ENCODE measurements at regions not wholly inside any gene's neighbourhood (a gene's known extent, or its start where the extent isn't known, plus 50 kb on each side); places are given as distances from the start of the nearest gene placed in this dataset.

DNA sequence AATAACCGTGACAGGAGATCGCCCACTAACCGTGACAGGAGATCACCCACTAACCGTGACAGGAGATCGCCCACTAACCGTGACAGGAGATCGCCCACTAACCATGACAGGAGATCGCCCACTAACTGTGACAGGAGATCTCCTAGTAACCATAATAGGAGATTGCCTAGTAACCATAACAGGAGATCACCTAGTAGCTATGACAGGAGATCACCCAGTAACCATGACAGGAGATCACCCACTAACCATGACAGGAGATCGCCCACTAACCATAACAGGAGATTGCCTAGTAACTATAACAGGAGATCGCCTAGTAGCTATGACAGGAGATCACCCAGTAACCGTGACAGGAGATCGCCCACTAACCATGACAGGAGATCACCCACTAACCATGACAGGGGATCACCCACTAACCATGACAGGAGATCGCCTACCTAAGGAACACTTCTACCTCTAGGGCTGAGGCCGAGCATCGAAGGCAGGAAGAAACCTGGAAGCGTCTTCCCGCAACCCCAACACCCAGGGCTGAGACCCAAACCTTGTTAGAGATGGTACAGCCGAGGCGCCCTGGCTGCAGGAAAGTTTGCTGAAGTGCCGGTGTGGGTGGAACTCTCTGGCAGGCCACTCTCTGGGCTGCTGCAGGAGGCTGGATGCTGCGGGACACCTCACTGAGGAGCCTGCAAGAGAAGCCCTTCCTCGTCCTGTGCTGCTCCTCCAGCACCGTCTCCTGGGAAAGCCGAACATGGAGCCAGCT is 67.5 kb upstream of the THY1 start:
- no peak overlapping the region for H3K4me3 Mint-ChIP-seq
- Histone ChIP-seq H3K27ac (ENCODE audit: low read depth in 1 of 2, low read length in 2 of 2) (no peak overlapping the region), H2AFZ (ENCODE audit: insufficient read depth, low read depth, low read length, poor library complexity, severe bottlenecking) (no peak overlapping the region), H3K9me3 (replicated peaks in 1 of 2; ENCODE audit: control insufficient read depth in 1 of 2, insufficient read depth in 1 of 2, low read length in 2 of 2) (no peaks in the 10 kb centered on the region), H3K4me2 (replicated peaks; ENCODE audit: extremely low read depth, low read length, poor library complexity, severe bottlenecking) (no peak overlapping the region), H3K79me2 (ENCODE audit: insufficient read depth, low read length) (no peaks in the 10 kb centered on the region), H3K4me1 (ENCODE audit: control insufficient read depth in 1 of 2, insufficient read depth in 2 of 2, low read length in 2 of 2) (no peaks in the 10 kb centered on the region), H3K9ac (ENCODE audit: insufficient read depth, low read length, poor library complexity, severe bottlenecking) (no peak overlapping the region), H3K27me3 (ENCODE audit: control insufficient read depth in 2 of 2, insufficient read depth in 2 of 2, low read length in 2 of 2) (no peaks in the 10 kb centered on the region), H3K4me3 (replicated peaks in 1 of 3; ENCODE audit: low read depth in 2 of 3, low read length in 3 of 3) (no peak overlapping the region), H4K20me1 (ENCODE audit: insufficient read depth, low read length) (no peaks in the 10 kb centered on the region), H3K36me3 (replicated peaks in 1 of 2; ENCODE audit: control insufficient read depth in 1 of 2, insufficient read depth in 2 of 2, low read length in 2 of 2) (no peaks in the 10 kb centered on the region)
- H3K27ac Mint-ChIP-seq: no peak overlapping the region
- TF ChIP-seq, protein P1, sequence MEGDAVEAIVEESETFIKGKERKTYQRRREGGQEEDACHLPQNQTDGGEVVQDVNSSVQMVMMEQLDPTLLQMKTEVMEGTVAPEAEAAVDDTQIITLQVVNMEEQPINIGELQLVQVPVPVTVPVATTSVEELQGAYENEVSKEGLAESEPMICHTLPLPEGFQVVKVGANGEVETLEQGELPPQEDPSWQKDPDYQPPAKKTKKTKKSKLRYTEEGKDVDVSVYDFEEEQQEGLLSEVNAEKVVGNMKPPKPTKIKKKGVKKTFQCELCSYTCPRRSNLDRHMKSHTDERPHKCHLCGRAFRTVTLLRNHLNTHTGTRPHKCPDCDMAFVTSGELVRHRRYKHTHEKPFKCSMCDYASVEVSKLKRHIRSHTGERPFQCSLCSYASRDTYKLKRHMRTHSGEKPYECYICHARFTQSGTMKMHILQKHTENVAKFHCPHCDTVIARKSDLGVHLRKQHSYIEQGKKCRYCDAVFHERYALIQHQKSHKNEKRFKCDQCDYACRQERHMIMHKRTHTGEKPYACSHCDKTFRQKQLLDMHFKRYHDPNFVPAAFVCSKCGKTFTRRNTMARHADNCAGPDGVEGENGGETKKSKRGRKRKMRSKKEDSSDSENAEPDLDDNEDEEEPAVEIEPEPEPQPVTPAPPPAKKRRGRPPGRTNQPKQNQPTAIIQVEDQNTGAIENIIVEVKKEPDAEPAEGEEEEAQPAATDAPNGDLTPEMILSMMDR (IDR thresholded peaks at IDR 0.05): no peak
- DNase-seq: no peak
- 89% methylated on average over 19 of the region's 24 CpGs for WGBS (ENCODE audit: insufficient coverage)
- H3K9me3 Mint-ChIP-seq: no peaks in the 10 kb centered on the region
- peaks cover 2% of the 10 kb centered on the region for H3K4me1 Mint-ChIP-seq
- H3K36me3 Mint-ChIP-seq: no peaks in the 10 kb centered on the region
- intact Hi-C loops (cut with micrococcal nuclease): loop anchor here in 1 of 2 donors (5.0 kb wide), 1 partner anchor 127 kb away; no protein-coding TSS in a partner anchor
- H3K27me3 Mint-ChIP-seq (ENCODE audit: low read depth in 3 of 3): peaks cover 10 to 12% (median 12%) of the 10 kb centered on the region in 3 donors

DNA sequence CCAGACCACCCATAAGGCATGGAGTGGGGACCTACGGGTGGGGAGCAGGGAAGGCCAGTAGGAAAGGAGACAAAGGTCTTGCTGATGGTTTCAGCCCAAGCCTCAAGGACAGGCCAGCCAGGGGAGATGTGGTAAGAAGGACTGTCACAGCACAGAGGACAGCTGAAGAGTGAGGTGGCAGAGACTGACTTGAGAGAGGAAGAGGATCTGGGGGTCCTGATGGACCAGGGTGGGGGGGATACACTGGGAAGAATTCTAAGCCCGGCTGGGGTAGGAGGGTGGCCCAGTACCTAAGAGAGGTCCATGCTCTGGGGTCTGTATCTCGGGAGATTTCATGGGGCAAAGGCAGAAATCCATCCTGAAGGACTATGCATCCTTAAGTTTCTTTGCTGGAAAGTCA is 66.1 kb upstream of the THY1 start:
- intact Hi-C loops (cut with micrococcal nuclease): loop anchor here in 1 of 2 donors (10.0 kb wide), 2 partner anchors 136 to 236 kb away; partner anchors contain the start of gene NECTIN1
- H3K36me3 Mint-ChIP-seq: no peaks in the 10 kb centered on the region
- no peaks in the 10 kb centered on the region for H3K9me3 Mint-ChIP-seq
- H3K4me2 ChIP-seq (replicated peaks; ENCODE audit: extremely low read depth, low read length, poor library complexity, severe bottlenecking): no peak overlapping the region
- WGBS (ENCODE audit: insufficient coverage): 87% methylated on average over 3 of the region's 3 CpGs
- H3K4me1 ChIP-seq (ENCODE audit: control insufficient read depth in 1 of 2, insufficient read depth in 2 of 2, low read length in 2 of 2): no peaks in the 10 kb centered on the region
- no peak overlapping the region for H3K4me3 Mint-ChIP-seq
- H2AFZ ChIP-seq (ENCODE audit: insufficient read depth, low read depth, low read length, poor library complexity, severe bottlenecking): no peak overlapping the region
- H3K4me1 Mint-ChIP-seq: peaks cover 3% of the 10 kb centered on the region
- no peak overlapping the region for H3K4me3 ChIP-seq (replicated peaks in 1 of 3; ENCODE audit: low read depth in 2 of 3, low read length in 3 of 3)
- no peak overlapping the region for H3K27ac ChIP-seq (ENCODE audit: low read depth in 1 of 2, low read length in 2 of 2)
- H3K79me2 ChIP-seq (ENCODE audit: insufficient read depth, low read length): no peaks in the 10 kb centered on the region
- no peak overlapping the region for H3K27ac Mint-ChIP-seq
- no peak for DNase-seq
- H4K20me1 ChIP-seq (ENCODE audit: insufficient read depth, low read length): no peaks in the 10 kb centered on the region
- no peaks in the 10 kb centered on the region for H3K27me3 ChIP-seq (ENCODE audit: control insufficient read depth in 2 of 2, insufficient read depth in 2 of 2, low read length in 2 of 2)
- H3K27me3 Mint-ChIP-seq (ENCODE audit: low read depth in 3 of 3): peaks cover 10% of the 10 kb centered on the region in 3 donors
- H3K9ac ChIP-seq (ENCODE audit: insufficient read depth, low read length, poor library complexity, severe bottlenecking): no peak overlapping the region
- TF ChIP-seq, protein P1 (IDR thresholded peaks at IDR 0.05): no peak
- H3K36me3 ChIP-seq (replicated peaks in 1 of 2; ENCODE audit: control insufficient read depth in 1 of 2, insufficient read depth in 2 of 2, low read length in 2 of 2): no peaks in the 10 kb centered on the region
- no peaks in the 10 kb centered on the region for H3K9me3 ChIP-seq (replicated peaks in 1 of 2; ENCODE audit: control insufficient read depth in 1 of 2, insufficient read depth in 1 of 2, low read length in 2 of 2)
